GM23338 (cell line): ENCODE measurements at regions not wholly inside any gene's neighbourhood (a gene's known extent, or its start where the extent isn't known, plus 50 kb on each side); places are given as distances from the start of the nearest gene placed in this dataset.
A peak's percentile ranks its signal among the peaks of the same experiment; 100 is the strongest.

Experiments used
- ATAC-seq: fragments of 200-7000 bp; cut with Tn5 transposase; 3 replicates; pipeline ENCODE4 v1.9.1; 2020
- DNase-seq: peaks from one replicate; pipeline ENCODE4 v3.0.0-alpha.2; 2015; ENCODE audit warnings: low spot score
- H2AFZ ChIP-seq: fragments of 200-600 bp; sonication (generic); 2 replicates; pipeline ENCODE4 v1.8.0; 2016; ENCODE audit warnings: antibody characterized with exemption, mild to moderate bottlenecking, moderate library complexity
- H3F3A ChIP-seq: fragments of 200-600 bp; sonication (generic); replicated peaks from 2 replicates; pipeline ENCODE4 v1.8.0; 2017; ENCODE audit warnings: antibody characterized with exemption, mixed run types, low read depth
- H3K27ac ChIP-seq: fragments of 200-600 bp; sonication (generic); 2 replicates; pipeline ENCODE4 v1.6.1; 2016; ENCODE audit warnings: low read depth
- H3K27me3 ChIP-seq: fragments of 200-600 bp; sonication (generic); 2 replicates; pipeline ENCODE4 v1.8.0; 2016; ENCODE audit warnings: mild to moderate bottlenecking, mixed run types, moderate library complexity; ENCODE audit not compliant: insufficient read depth
- H3K36me3 ChIP-seq: fragments of 200-600 bp; sonication (generic); 2 replicates; pipeline ENCODE4 v1.8.0; 2016; ENCODE audit warnings: mild to moderate bottlenecking; ENCODE audit not compliant: insufficient read depth
- H3K4me1 ChIP-seq: fragments of 200-600 bp; sonication (generic); 2 replicates; pipeline ENCODE4 v1.8.0; 2016; ENCODE audit warnings: mild to moderate bottlenecking, moderate library complexity; ENCODE audit not compliant: insufficient read depth
- H3K4me2 ChIP-seq: fragments of 200-600 bp; sonication (generic); 2 replicates; pipeline ENCODE4 v1.7.1; 2017; ENCODE audit warnings: mixed run types
- H3K4me3 ChIP-seq: fragments of 200-600 bp; sonication (generic); 2 replicates; pipeline ENCODE4 v1.6.1; 2016; ENCODE audit warnings: mixed run types
- H3K79me2 ChIP-seq: fragments of 200-600 bp; sonication (generic); replicated peaks from 2 replicates; pipeline ENCODE4 v1.8.0; 2017; ENCODE audit warnings: mild to moderate bottlenecking; ENCODE audit not compliant: insufficient read depth
- H3K9me2 ChIP-seq: fragments of 200-600 bp; sonication (generic); 2 replicates; pipeline ENCODE4 v1.8.0; 2017; ENCODE audit not compliant: insufficient read depth
- H4K20me1 ChIP-seq: fragments of 200-600 bp; sonication (generic); replicated peaks from 2 replicates; pipeline ENCODE4 v1.8.0; 2017; ENCODE audit warnings: mild to moderate bottlenecking; ENCODE audit not compliant: insufficient read depth
- H3K27ac Mint-ChIP-seq: 2 replicates; pipeline ENCODE4 v1.8.0; 2020; ENCODE audit warnings: inconsistent platforms, mild to moderate bottlenecking, moderate library complexity, mixed read lengths
- H3K27me3 Mint-ChIP-seq: 3 replicates; pipeline ENCODE4 v1.8.0; 2022; ENCODE audit warnings: low read depth, mild to moderate bottlenecking, moderate library complexity, mixed read lengths, inconsistent platforms; ENCODE audit not compliant: insufficient read depth, poor library complexity
- H3K36me3 Mint-ChIP-seq: 3 replicates; pipeline ENCODE4 v1.8.0; 2021; ENCODE audit warnings: low read depth, mild to moderate bottlenecking, inconsistent platforms, moderate library complexity, mixed read lengths
- H3K4me1 Mint-ChIP-seq: 3 replicates; pipeline ENCODE4 v1.8.0; 2020; ENCODE audit warnings: mild to moderate bottlenecking, inconsistent platforms, mixed read lengths
- H3K4me3 Mint-ChIP-seq: 3 replicates; pipeline ENCODE4 v1.8.0; 2021; ENCODE audit warnings: moderate library complexity, mild to moderate bottlenecking, inconsistent platforms, mixed read lengths
- H3K9me3 Mint-ChIP-seq: 3 replicates; pipeline ENCODE4 v1.8.0; 2020; ENCODE audit warnings: moderate library complexity, mild to moderate bottlenecking, inconsistent platforms, mixed read lengths
- CTCF ChIP-seq, 2 experiments: fragments of 200-600 bp in 1 of 2; sonication (generic) in 1 of 2; conservative IDR thresholded peaks; 2 replicates each; pipeline versions ENCODE4 v1.5.1 to v1.6.1; 2016 to 2017; ENCODE audit warnings: antibody characterized with exemption in 2 of 2, low read depth in 2 of 2, mild to moderate bottlenecking in 2 of 2, moderate library complexity in 1 of 2
- ETS1 ChIP-seq: IDR thresholded peaks from 2 replicates; pipeline ENCODE4 v1.6.1; 2016; ENCODE audit warnings: antibody characterized with exemption
- JUNB ChIP-seq: IDR thresholded peaks from one replicate; pipeline ENCODE4 v1.6.1; 2016; ENCODE audit warnings: antibody characterized with exemption; ENCODE audit not compliant: unreplicated experiment
- NANOG ChIP-seq: IDR thresholded peaks from 2 replicates; pipeline ENCODE4 v1.6.1; 2016; ENCODE audit warnings: antibody characterized with exemption, borderline replicate concordance
- POLR2AphosphoS5 ChIP-seq: IDR thresholded peaks from 2 replicates; pipeline ENCODE4 v1.6.1; 2016; ENCODE audit warnings: antibody characterized with exemption, low read depth
- STAT1 ChIP-seq: IDR thresholded peaks from one replicate; pipeline ENCODE4 v1.6.1; 2016; ENCODE audit warnings: antibody characterized with exemption; ENCODE audit not compliant: unreplicated experiment
- ZNF462 ChIP-seq: fragments of 250-450 bp; sonication (Bioruptor Pico); IDR thresholded peaks from 2 replicates; pipeline ENCODE4 v1.5.0; 2020; ENCODE audit warnings: mild to moderate bottlenecking, moderate library complexity
- TF ChIP-seq, protein P1 (sequence below): IDR thresholded peaks from one replicate; pipeline ENCODE4 v1.6.1; 2018; ENCODE audit warnings: antibody characterized with exemption; ENCODE audit not compliant: unreplicated experiment

- TF ChIP-seq CTCF (conservative IDR thresholded peaks at IDR 0.05; ENCODE audit: low read depth in 2 of 2) (no peak), ETS1 (no peak), POLR2AphosphoS5 (no peak)
- TF ChIP-seq, protein P1, sequence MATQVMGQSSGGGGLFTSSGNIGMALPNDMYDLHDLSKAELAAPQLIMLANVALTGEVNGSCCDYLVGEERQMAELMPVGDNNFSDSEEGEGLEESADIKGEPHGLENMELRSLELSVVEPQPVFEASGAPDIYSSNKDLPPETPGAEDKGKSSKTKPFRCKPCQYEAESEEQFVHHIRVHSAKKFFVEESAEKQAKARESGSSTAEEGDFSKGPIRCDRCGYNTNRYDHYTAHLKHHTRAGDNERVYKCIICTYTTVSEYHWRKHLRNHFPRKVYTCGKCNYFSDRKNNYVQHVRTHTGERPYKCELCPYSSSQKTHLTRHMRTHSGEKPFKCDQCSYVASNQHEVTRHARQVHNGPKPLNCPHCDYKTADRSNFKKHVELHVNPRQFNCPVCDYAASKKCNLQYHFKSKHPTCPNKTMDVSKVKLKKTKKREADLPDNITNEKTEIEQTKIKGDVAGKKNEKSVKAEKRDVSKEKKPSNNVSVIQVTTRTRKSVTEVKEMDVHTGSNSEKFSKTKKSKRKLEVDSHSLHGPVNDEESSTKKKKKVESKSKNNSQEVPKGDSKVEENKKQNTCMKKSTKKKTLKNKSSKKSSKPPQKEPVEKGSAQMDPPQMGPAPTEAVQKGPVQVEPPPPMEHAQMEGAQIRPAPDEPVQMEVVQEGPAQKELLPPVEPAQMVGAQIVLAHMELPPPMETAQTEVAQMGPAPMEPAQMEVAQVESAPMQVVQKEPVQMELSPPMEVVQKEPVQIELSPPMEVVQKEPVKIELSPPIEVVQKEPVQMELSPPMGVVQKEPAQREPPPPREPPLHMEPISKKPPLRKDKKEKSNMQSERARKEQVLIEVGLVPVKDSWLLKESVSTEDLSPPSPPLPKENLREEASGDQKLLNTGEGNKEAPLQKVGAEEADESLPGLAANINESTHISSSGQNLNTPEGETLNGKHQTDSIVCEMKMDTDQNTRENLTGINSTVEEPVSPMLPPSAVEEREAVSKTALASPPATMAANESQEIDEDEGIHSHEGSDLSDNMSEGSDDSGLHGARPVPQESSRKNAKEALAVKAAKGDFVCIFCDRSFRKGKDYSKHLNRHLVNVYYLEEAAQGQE: no peak
These were observed 623.2 kb upstream of the B3GAT1 start (continued) for GRCh38 chr11:135035282-135035681.

GRCh38 chr11:135033540-135033939 lies 621.5 kb upstream of the B3GAT1 start:
- Mint-ChIP-seq H3K9me3 (no peaks in the 10 kb centered on the region; the same call in 1 of the 3 replicates), H3K27me3 (peaks cover 7% of the 10 kb centered on the region), H3K36me3 (no peaks in the 10 kb centered on the region), H3K4me3 (no peak overlapping the region), H3K27ac (no peak overlapping the region), H3K4me1 (peaks cover 27% of the 10 kb centered on the region)
- Histone ChIP-seq H3K27me3 (no peaks in the 10 kb centered on the region), H3K4me2 (no peak overlapping the region), H3K9me2 (peaks cover 23% of the 10 kb centered on the region), H2AFZ (no peak overlapping the region), H3K27ac (no peak overlapping the region), H3F3A (no peaks in the 10 kb centered on the region), H3K79me2 (no peaks in the 10 kb centered on the region), H3K36me3 (no peaks in the 10 kb centered on the region), H3K4me1 (no peaks in the 10 kb centered on the region; the same call in 1 of the 2 replicates), H4K20me1 (no peaks in the 10 kb centered on the region), H3K4me3 (no peak overlapping the region)
- DNase-seq (peak; percentile 86), ATAC-seq (peak; percentile 98)
- TF ChIP-seq STAT1: no peak
- no peak for TF ChIP-seq JUNB
- TF ChIP-seq, protein P1: no peak
- TF ChIP-seq ZNF462: no peak
- TF ChIP-seq NANOG: 0 out of 2 replicates have a peak, but pooled peaks have one; percentile 21
